HG02973 (cell line): ENCODE measurements at regions not wholly inside any gene's neighbourhood (a gene's known extent, or its start where the extent isn't known, plus 50 kb on each side); places are given as distances from the start of the nearest gene placed in this dataset.
A peak's percentile ranks its signal among the peaks of the same experiment; 100 is the strongest.
"Not testable (repeated sequence)": the region's sequence is repeated elsewhere in the genome, so short reads cannot be mapped to it uniquely, and the experiment has no call there.

Experiments used
- ATAC-seq: cut with Tn5 transposase; IDR thresholded peaks from one replicate; pipeline ENCODE4 v1.9.1; 2021; ENCODE audit warnings: moderate library complexity; ENCODE audit not compliant: unreplicated experiment

- ATAC-seq = no peak
Measured at GRCh38 chr6:11387707-11388430, 149.7 kb upstream of the TMEM170B start.

GRCh38 chr6:11386726-11387125 lies 150.8 kb upstream of the TMEM170B start:
- no peak for ATAC-seq

GRCh38 chr6:11386323-11386722 lies 151.2 kb upstream of the TMEM170B start:
- ATAC-seq = peak; percentile 70

GRCh38 chr6:11384531-11385309 lies 152.3 kb upstream of the NEDD9 start:
- ATAC-seq = no peak

- ATAC-seq = peak; percentile 72
Measured at GRCh38 chr6:11381801-11382513, 149.5 kb upstream of the NEDD9 start.

GRCh38 chr6:11380969-11381744 lies 148.7 kb upstream of the NEDD9 start:
- no peak for ATAC-seq

GRCh38 chr6:11380549-11380948 lies 148.1 kb upstream of the NEDD9 start:
- ATAC-seq = no peak

- no peak for ATAC-seq
Measured at GRCh38 chr6:11379805-11380204, 147.3 kb upstream of the NEDD9 start.

GRCh38 chr6:11378639-11379038 lies 146.2 kb upstream of the NEDD9 start:
- no peak for ATAC-seq

GRCh38 chr6:11374036-11375010 lies 141.9 kb upstream of the NEDD9 start:
- ATAC-seq = peak; percentile 90

GRCh38 chr6:11373208-11373607 lies 140.7 kb upstream of the NEDD9 start:
- ATAC-seq = no peak

GRCh38 chr6:11372186-11372790 lies 139.8 kb upstream of the NEDD9 start:
- not testable (repeated sequence) for ATAC-seq

GRCh38 chr6:11370191-11371018 lies 137.9 kb upstream of the NEDD9 start:
- no peak for ATAC-seq

- peak; percentile 37 for ATAC-seq
Measured at GRCh38 chr6:11368760-11369159, 136.3 kb upstream of the NEDD9 start.

GRCh38 chr6:11368264-11368663 lies 135.8 kb upstream of the NEDD9 start:
- ATAC-seq = no peak

- no peak for ATAC-seq
Measured at GRCh38 chr6:11367638-11368199, 135.3 kb upstream of the NEDD9 start.

GRCh38 chr6:11366934-11367637 lies 134.6 kb upstream of the NEDD9 start:
- ATAC-seq = no peak
